Gastrocnemius medialis (tissue), 4 donors: ENCODE measurements at regions not wholly inside any gene's neighbourhood (a gene's known extent, or its start where the extent isn't known, plus 50 kb on each side); places are given as distances from the start of the nearest gene placed in this dataset.

Source experiments
- POLR2A ChIP-seq, 2 donors: fragments of 450-650 bp; IDR thresholded peaks; one replicate each; pipeline ENCODE4 v1.6.1; 2017; ENCODE audit warnings: antibody characterized with exemption in 2 of 2, mild to moderate bottlenecking in 2 of 2, moderate library complexity in 2 of 2
- TF ChIP-seq, protein P1 (sequence below), 5 experiments: fragments of 450-650 bp in 3 of 5; fragments of 200-600 bp in 2 of 5; sonication (generic) in 2 of 5; IDR thresholded peaks in 4 of 5; conservative IDR thresholded peaks in 1 of 5; 1 replicate in 4 of 5; 2 replicates in 1 of 5; pipeline ENCODE4 v1.5.1; 2016 to 2019; ENCODE audit warnings: antibody characterized with exemption in 5 of 5, mild to moderate bottlenecking in 3 of 5, moderate library complexity in 3 of 5

DNA sequence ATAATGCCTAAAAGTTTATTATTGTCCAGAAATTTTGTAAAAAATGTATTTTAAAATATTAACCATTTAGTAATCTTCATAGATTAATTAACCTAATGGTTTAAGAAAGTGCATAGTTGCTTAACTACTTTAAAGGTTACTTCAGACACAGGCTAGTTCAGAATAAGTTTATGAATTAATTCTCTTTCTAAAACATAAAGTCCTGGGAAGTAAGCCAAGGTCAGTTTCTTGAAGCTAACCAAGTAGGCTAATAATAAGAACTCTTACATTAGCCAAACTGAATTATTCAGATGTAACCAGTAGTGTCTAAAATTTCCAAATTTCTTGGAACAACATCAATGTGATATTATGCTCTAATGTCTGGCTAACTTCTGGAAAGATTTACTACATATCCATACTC is 790.4 kb downstream of the NCAM2 start:
- TF ChIP-seq POLR2A (IDR thresholded peaks at IDR 0.05) = no peak
- TF ChIP-seq, protein P1, sequence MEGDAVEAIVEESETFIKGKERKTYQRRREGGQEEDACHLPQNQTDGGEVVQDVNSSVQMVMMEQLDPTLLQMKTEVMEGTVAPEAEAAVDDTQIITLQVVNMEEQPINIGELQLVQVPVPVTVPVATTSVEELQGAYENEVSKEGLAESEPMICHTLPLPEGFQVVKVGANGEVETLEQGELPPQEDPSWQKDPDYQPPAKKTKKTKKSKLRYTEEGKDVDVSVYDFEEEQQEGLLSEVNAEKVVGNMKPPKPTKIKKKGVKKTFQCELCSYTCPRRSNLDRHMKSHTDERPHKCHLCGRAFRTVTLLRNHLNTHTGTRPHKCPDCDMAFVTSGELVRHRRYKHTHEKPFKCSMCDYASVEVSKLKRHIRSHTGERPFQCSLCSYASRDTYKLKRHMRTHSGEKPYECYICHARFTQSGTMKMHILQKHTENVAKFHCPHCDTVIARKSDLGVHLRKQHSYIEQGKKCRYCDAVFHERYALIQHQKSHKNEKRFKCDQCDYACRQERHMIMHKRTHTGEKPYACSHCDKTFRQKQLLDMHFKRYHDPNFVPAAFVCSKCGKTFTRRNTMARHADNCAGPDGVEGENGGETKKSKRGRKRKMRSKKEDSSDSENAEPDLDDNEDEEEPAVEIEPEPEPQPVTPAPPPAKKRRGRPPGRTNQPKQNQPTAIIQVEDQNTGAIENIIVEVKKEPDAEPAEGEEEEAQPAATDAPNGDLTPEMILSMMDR (IDR thresholded peaks at IDR 0.05 in 4 of 5, conservative IDR thresholded peaks at IDR 0.05 in 1 of 5) = no peak
